B cell (primary cell): ENCODE measurements at regions not wholly inside any gene's neighbourhood (a gene's known extent, or its start where the extent isn't known, plus 50 kb on each side); places are given as distances from the start of the nearest gene placed in this dataset.

Source experiments
- CTCF ChIP-seq: fragments of 200-600 bp; IDR thresholded peaks from one replicate; pipeline ENCODE4 v1.8.0; 2022; ENCODE audit warnings: antibody characterized with exemption, mild to moderate bottlenecking
- EZH2 ChIP-seq: IDR thresholded peaks from 2 replicates; pipeline ENCODE4 v1.6.1; 2012; ENCODE audit warnings: borderline replicate concordance, low read depth, mild to moderate bottlenecking, moderate library complexity, low read length; ENCODE audit not compliant: insufficient read depth, poor library complexity, severe bottlenecking

DNA sequence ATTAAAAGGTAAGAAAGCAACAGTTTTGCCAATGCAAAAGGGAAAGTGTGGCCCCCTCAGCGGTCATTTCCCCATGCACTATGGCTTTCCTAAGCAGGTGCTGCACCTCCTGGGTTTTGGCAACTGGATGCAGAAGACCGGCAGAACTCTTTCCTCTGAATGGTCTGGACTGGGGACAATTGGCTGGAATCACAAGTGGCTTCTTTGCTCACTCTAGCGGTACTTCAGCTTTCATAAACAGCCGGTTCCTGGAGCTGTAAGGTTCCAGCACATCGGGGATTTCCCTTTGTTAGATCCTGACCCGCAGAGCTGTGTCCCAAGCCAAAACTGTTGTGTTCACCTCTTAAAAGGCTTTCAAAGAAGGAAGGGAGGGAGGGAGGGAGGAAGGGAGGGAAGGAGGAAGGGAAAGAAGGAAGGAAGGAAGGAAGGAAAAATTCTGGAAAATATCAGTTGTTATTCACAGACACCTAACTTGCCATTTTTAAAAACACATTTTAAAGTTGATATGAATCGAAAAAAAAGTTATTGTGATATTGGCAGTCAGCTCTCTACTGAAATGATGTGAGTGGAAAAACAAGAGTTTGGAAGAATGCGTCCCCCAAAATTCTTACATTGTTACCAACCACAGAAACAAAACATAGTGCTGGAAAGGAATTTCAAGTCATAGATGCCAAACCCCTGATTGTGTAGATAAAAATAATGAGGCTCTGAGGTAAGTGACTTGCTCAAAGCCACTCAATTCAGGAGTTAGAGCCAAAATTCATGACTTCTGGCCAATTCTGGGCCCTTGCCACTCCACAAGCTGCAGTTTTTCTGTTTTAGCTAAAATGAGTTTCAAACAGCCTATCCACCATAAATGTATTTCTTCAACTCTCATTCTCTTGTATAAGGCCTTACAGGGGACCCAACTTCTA lies 220.6 kb upstream of the HMGA2 start:
- TF ChIP-seq CTCF, result no peak
- no peak for TF ChIP-seq EZH2
